GM21526 (cell line): ENCODE measurements at regions not wholly inside any gene's neighbourhood (a gene's known extent, or its start where the extent isn't known, plus 50 kb on each side); places are given as distances from the start of the nearest gene placed in this dataset.
A peak's percentile ranks its signal among the peaks of the same experiment; 100 is the strongest.
"Not testable (repeated sequence)": the region's sequence is repeated elsewhere in the genome, so short reads cannot be mapped to it uniquely, and the experiment has no call there.

Experiments used
- ATAC-seq: cut with Tn5 transposase; IDR thresholded peaks from one replicate; pipeline ENCODE4 v1.9.1; 2021; ENCODE audit warnings: moderate library complexity; ENCODE audit not compliant: unreplicated experiment, low FRiP score

DNA sequence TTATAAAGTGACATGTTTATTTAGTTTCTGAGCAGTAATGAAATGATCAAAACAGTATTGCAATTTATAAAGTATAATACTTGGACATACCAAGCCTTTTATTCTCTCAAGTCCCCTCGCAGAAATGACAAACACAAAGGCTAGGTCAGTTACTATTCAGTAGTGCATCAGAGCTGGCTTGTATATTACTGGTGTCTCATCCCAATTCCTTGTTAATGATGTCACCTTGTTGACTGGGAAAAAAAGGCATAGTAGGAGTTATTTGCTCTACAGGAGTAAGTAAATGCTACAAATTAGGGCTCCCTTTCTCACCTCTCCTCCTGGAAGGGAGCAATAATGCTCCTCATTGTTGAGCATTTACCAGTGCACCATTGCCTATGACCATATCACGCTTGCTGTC is 317.6 kb downstream of the CHL1 start:
- no peak for ATAC-seq

DNA sequence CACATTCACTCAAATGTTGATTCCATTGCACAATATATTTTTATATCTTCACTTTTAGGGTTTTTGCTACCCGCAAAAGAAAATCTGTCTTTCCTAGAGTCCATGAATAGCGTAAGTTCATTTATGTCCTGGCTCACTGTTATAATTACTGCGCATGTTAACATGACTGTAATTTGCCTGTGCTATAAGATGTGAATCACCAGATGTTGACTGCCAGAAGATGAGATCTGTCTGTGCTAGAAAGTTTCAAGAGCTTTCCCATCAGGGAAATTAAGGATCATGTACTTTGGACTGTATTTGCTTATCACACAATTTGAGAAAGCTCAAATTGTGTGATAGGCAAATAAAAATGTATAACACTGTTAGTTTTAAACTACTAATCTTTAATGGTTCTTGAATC is 322.5 kb downstream of the CHL1 start:
- no peak for ATAC-seq

- no peak for ATAC-seq
Measured at GRCh38 chr3:522888-523287, 326.3 kb downstream of the CHL1 start.

DNA sequence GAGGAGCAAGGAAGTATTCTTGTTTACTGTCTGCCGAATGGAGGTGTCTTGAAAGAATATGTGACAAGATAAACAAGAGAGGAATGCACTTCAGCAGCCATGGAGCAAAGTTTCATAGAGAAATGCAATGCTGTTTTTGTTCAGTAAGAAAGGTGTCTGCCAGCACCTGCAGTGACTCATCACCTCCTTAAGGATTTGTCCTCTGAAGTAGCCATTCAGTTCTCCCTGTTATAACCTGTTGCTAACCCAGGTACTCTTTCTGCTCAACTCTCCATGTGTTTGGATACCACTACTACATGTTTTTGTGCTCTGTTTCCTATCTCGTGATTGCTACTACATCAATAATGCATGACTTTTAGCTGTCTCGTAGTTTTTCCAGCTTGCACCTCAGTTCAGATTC is 328.9 kb downstream of the CHL1 start:
- ATAC-seq: no peak

DNA sequence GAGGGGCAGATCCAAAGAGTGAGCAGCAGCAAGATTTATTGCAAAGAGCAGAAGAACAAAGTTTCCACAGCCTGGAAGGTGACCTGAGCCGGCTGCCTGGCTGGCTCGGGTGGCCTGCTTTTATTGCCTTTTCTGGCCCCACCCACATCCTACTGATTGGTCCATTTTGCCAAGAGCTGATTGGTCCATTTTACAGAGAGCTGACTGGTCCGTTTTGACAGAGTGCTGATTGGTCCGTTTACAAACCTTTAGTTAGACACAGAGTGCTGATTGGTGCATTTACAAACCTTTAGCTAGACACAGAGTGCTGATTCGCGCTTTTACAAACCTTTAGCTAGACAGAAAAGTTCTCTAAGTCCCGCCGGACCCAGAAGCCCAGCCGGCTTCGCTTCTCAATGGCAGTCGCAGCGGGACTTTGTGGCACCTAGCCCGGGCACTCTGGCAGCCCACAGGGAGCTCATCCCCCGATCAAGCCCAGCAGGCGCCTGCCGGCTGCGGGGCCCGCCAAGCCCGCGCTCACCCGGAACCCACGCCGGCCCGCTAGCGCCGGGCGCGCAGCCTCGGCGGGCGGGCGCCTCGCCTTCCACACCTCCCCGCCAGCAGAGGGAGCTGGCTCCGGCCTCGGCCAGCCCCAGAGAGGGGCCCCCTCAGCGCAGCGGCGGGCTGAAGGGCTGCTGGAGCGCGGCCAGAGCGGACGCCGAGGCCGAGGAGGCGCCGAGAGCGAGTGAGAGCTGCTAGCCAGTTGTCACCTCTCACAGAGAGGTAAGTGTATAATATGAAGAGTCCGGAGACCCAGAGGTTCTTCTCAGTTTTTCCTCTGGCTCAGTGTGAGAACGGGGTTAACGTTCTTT is 339.2 kb downstream of the CHL1 start:
- ATAC-seq: no peak

DNA sequence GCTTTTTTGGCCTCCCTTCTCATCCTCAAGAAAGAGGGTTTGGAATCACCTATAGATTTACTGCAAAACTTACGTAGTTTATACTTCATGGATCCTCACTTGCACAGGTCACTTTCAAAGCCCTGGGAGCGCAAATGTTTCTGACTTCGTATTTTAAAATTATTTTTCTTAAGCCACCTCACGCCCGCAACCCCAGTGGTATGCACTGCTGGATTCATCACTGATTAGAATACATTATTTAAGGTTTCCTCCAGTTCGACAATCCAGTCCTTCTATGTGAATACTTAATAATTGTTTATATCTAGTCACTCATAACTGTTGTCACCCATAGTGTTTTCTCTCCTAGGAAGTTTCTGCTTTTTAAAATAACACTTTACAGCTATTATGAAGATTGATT is 339.9 kb downstream of the CHL1 start:
- ATAC-seq: no peak

DNA sequence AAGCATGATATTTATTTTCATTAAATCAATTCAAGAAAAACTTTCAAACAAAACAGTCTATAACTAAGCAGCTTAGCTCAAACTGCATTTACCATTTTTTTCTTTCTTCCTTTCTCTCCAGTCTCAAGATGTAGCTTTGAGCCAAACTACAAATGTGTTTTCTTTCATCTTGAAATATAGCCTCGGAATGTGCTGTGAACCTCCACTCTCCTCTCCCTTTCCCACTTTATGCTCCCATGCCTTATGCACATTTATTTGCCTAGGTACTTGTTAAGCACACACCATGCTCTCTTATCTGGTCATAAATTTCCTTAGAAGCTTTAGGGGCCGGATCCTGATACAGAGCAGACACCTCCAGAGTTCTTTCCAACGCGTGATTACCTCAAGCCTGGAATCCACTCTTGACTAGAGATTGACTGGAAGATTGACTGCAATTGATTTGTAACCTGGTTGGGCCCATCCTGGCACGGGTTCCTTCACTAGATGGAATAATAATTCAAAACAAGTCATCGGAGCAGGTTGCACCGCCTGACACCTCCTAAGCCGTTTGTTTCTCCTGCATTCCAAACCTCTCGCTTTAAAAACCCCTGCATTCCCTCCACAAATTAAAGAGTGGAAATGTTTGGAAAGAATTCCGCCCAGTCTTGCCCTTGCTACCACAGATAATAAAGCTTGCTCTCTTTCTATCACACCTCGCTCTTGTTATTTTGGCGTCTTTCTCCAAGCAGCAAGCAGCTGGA is 344.7 kb downstream of the CHL1 start:
- no peak for ATAC-seq

DNA sequence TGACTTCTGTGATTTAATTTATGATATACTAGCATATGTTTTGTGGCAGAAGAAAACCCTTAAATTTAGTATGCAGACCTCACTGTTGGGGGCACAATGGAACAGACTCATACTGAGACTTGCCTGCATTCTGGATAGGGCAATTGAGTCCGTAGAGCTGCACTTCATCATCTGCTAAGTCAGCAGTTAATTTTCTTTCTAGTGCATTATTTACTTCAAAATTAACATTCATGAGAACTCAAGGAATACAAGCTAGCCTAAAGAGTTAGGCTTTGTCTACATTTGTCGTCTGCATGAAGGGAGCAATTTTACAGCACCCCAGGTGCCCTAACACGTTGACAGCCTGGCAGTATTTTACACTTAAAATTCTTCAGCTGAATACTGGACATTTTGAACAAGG is 345.5 kb downstream of the CHL1 start:
- no peak for ATAC-seq

- ATAC-seq: no peak
Measured at GRCh38 chr3:549636-550035, 353.1 kb downstream of the CHL1 start.

- ATAC-seq: no peak
Measured at GRCh38 chr3:550471-550870, 353.9 kb downstream of the CHL1 start.

- peak; percentile 99 for ATAC-seq
Measured at GRCh38 chr3:557972-558371, 361.4 kb downstream of the CHL1 start.

- ATAC-seq: no peak
Measured at GRCh38 chr3:567488-568185, 371.1 kb downstream of the CHL1 start.

DNA sequence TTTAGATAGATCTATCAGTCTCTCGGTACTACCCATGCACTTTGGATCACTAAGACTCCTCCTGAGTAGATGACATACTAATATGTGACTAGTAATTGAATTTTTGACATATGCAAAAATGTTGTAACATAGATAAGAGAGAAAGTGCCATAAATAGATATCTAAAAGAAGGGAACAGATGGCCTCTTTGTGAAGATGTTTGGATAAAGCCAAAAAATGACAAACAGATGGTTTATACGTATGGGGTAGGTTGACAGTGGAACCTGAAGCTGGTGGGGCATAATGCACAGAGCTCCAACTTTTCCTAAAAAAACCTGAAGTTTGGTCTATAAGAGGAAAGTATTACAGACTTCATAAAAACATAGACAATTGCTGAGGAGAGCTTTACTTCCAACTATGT is 383.0 kb downstream of the CHL1 start:
- ATAC-seq: not testable (repeated sequence)

- not testable (repeated sequence) for ATAC-seq
Measured at GRCh38 chr3:589066-589465, 392.5 kb downstream of the CHL1 start.

- not testable (repeated sequence) for ATAC-seq
Measured at GRCh38 chr3:597304-597703, 400.7 kb downstream of the CHL1 start.

GRCh38 chr3:597746-598145 is 401.2 kb downstream of the CHL1 start:
- not testable (repeated sequence) for ATAC-seq

- not testable (repeated sequence) for ATAC-seq
Measured at GRCh38 chr3:607480-607879, 410.9 kb downstream of the CHL1 start.

GRCh38 chr3:621714-622113 is 425.2 kb downstream of the CHL1 start:
- no peak for ATAC-seq

DNA sequence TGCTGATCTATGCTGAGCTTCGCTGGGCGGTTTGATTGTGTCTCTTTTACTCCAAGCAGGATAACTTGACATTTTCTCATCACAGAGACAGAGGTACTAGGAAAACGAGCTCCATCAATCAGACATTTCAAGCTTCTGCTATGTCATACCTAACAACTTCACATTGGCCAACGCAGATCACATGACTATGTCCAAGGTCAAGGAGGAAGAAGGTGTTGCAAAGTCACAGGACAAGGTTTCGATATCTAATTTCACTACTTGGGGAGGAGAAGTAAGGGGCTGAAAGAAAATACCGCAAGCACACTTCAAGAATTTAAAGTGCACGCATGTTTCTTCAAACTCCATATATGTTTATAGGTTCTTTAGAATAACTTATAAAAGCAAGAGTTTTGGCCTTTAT is 425.8 kb downstream of the CHL1 start:
- ATAC-seq: no peak

DNA sequence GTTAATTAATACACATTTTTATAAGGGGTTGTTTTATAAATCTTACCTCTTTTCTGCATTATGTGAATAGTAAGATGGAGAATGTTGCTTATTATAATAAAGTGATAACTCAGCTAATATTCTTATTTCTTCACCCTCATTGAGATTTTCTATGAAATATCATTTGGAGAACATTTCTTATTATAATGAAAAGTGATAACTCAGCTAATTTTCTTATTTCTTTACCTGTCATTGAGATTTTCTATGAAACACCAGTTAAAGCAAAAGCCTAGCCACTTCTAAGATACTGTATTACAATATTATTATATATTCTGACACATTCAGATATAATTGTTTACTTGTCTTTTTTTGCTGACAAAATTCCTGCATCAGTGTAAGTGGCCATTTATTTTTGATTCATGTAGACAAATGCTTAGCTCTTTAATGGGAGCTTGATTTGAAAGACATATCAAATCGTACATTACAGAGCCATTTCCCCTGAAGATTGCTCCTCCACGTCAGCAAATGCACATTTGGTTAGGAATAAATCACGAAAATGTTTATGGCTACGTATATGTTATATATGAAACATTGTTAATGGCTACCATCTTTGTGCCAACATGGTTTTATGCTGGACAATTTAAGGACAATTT is 427.5 kb downstream of the CHL1 start:
- no peak for ATAC-seq
